ENCODE measurements at regions not wholly inside any gene's neighbourhood (a gene's known extent, or its start where the extent isn't known, plus 50 kb on each side); places are given as distances from the start of the nearest gene placed in this dataset.
"Not testable (repeated sequence)": the region's sequence is repeated elsewhere in the genome, so short reads cannot be mapped to it uniquely, and the experiment has no call there.

DNA sequence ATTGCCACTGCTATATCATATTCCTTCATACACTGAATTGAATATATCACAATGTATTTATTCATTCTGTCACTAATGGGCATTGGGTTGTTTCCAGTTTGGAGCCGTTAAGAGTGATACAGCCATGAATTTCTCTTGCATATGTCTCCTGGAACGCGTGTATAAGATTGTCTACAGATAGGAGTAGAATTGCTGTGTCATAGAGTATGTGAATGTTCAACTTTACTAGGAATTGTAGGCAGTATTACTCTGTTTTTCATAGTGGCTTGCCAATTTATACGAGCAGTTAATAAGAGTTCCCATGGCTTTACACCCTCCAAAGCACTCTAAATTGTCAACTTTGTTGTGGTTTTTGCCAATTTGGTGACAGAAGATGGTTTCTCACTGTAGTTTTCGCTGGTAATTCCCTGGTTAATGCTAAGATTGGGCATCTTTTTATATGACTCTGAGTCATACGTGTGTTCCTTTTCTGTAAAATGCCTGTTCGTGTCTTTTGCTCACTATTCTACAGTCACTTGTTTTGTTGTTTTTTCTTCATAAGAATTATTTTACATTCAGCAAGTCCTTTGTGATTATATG lies 136.1 kb upstream of the LIPC start:
- DNase-seq (ENCODE audit: low read depth) = no peak

DNA sequence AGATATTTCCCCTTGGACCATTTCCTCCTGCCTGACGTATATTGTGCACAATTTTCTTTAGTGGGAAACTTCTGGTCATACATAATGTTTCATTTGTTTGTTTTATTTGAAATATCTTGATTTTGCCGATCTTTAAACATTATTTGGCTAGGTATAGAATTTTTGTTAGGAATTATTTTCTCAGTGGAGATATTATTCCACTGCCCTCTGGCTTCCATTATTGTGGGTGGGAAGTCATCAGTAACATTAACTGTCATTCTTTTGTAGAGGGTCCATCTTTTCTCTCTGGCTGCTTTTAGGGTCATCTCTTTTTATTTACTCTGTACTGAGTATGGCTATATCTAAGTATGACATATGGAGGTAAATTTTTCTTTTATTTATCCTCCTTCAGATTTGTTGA lies 135.5 kb upstream of the LIPC start:
- no peak for DNase-seq (ENCODE audit: low read depth)

- DNase-seq (ENCODE audit: low read depth) = no peak
Measured at GRCh38 chr15:58297639-58298038, 134.2 kb upstream of the LIPC start.

DNA sequence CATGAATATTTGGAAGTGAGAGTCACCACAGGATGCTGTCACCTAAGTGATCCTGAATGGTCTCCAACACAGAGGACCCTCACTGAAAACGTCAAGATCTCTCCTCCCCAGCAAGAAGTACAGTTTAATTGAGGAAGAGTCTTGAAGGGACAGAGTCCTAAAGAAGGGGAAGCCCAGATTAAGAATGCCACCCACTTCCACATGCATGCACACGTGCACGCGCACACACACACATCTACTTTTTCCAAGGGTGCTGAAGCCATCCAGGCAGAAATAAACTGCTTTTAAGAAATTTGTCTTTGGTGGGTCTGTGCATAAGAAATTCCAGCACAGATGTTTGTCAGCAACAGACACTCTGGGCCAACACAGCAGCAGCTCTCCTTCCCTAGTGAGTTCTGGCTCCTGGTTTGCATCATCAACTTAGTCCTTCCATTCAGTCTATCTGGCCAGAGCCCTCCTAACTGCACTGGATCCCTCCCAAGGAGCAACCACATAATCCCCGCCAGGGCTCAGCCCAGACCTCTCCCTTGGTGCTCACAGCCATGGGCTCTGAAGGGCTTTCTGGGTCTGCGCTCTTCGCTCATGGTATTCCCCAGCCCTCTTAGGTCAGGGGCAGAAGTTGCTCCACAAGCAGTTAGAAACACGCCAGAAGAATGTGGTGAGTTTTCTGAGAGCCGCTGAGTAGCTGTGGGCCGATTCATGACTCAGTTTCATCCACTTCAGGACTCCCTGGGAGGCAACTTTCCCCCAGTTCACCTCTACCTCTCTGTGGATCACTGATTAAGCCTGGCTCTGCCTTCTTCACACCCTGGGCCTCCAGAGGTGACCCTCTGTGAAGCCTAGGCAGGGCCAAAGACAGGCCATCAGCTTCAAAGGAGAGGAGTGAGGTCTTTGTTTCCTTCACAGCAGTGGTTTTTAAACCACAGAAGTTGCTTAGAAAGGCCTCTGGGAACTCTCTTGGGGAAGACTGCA lies 132.6 kb upstream of the LIPC start:
- no peak for DNase-seq (ENCODE audit: low read depth)

DNA sequence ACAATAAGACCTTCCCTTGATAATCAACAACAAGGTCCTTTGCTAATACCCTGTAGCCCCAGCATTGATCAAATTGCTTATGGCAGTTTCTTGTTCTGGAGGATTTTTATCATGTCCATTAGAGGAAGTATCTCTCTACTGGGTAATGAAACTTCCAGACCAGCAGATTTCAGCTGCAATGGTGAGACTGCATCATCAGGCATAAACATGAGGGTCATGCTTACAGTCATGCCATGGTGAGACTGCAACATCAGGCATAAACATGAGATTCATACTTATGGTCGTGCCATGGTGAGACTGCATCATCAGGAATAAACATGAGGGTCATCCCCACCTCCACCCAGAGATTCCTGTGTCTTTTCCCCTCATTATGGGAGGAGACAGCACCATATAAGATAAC lies 129.0 kb upstream of the LIPC start:
- DNase-seq (ENCODE audit: low read depth) = no peak

DNA sequence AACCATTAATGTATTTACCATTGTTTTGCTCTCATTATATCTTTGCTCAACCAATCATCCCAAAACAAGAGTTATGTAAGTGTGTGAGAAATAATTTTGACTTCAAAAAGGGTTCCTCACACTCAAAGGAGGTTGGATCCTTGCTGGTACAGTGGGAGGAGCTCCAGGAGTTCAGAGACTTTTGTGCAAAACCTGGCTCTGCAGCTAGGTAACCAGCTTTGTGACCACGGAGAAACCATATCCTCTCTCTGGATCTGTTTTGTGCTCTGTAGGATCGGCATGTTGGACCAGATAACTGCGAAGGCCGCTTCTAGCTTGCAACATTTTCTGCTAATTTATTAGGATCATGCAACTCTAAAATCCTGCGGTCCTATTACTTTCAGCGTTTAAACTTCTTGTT lies 128.6 kb upstream of the LIPC start:
- no peak for DNase-seq (ENCODE audit: low read depth)

GRCh38 chr15:58306591-58307312 lies 125.0 kb upstream of the LIPC start:
- DNase-seq (ENCODE audit: low read depth) = no peak

- no peak for DNase-seq (ENCODE audit: low read depth)
Measured at GRCh38 chr15:58307313-58307961, 124.4 kb upstream of the LIPC start.

GRCh38 chr15:58308742-58309355 lies 122.9 kb upstream of the LIPC start:
- no peak for DNase-seq (ENCODE audit: low read depth)

DNA sequence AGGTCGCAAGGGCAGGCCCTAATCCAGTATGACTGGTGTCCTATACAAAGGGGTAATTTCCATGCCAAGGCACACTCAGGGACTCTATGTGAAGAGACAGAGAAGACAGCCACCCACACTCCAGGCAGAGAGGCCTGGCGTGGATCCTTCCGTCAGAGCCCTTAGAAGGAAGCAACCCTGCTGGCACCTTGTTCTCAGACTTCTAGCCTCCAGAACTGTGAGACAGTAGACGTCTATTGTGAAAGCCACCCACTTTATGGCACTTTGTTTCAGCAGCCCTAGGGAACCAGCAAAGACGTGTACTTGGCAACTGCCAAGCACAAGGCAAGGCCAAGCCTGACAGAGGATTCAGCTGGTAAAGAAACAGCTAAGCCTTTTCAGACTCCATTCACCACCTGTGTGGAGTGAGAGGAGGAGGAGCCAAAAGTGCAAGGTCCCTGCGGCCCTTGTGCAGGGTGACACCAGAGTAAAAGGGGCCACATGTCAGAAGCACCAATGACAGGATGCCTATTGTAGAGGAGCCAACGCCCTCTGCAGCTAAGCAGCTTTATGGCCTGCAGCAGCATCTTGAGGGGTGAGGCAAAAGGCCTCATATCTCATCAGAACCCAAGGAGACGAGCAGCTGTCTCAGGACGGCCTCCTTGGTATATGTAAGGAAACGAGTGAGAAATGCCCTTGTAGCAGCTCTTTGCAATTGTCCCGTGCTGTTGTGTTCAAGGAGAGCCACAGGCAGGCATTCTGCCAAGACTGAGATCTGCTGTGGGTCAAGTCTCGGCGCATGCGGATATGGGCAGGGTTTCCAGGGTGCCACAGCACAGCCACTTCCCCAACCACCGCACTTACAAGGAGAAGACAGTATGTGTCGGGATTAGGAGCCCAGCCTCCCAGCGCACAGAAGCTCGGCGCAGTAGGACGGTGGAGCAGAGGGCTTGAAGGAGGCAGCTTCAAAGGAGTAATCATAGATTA lies 121.5 kb upstream of the LIPC start:
- no peak for DNase-seq (ENCODE audit: low read depth)

DNA sequence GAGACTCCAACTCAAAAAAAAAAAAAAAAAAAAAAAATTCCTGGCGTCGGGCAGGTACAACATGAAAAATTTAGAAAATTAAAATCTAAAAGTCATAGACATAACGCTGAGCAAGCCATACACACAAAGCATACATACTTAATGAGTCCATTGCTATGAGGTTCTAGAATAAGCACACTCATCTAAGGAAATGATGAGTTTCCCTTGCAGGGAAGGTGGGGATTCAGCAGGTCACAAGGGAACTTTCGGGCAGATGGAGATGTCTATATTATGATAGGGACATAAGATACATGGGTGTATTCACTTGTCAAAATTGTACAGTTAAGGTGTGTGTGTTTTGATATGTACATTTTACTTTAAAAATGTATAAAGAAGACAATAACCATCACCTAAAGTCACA lies 120.2 kb upstream of the LIPC start:
- DNase-seq (ENCODE audit: low read depth) = no peak

DNA sequence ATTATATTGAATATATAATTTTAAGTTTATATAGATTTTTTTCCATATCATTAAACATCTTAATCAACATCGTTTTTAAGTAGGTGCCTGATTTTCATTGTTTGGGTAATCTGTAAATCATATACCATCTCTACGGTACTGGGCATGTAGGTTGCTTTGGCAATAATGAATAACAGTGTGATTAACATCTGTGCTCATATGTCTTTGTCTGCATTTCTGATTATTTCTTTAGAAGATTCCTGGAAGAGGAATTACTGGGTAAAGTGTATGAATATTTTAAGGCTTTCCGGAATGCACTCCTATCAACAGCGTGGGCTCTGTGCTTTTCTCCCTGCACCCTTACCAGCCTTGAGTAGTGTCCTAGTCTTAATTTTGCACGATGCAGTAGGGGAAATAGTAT lies 119.8 kb upstream of the LIPC start:
- DNase-seq (ENCODE audit: low read depth) = no peak

- no peak for DNase-seq (ENCODE audit: low read depth)
Measured at GRCh38 chr15:58313304-58313703, 118.5 kb upstream of the LIPC start.

DNA sequence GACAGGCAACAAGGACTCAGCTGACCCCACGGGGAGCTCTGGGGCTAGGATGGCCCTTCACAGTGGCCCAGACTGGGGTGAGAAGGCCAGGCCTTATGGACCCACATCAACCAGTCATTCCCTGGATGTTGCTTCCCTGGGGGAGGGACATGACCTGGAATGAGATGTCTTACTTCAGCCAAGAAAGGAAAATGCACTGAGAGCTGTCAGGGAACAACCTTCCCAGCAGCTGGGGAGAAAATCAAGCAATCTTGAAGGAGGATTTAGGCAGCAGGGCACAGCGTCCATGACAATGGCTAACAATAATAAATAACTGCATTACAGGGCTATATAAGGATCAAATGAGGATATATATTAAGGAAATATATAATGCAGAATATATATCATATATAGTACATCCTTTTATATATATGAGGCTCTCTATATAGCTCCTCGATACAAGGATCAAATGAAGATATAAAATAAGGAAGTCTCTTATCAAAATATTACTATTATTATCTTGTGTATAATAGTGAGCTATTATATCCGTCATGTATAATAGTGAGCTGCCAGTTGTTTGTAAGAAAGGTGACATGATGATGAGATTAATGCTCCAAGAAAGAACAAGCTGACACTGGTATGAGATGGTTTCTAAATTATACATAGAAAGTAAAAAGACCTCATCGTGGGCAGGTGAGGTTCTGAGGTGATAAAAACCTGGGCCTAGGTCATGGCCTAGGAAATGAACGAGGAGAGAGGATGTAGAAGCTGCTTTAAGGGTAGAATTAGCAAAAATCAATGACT lies 117.8 kb upstream of the LIPC start:
- DNase-seq (ENCODE audit: low read depth) = no peak

DNA sequence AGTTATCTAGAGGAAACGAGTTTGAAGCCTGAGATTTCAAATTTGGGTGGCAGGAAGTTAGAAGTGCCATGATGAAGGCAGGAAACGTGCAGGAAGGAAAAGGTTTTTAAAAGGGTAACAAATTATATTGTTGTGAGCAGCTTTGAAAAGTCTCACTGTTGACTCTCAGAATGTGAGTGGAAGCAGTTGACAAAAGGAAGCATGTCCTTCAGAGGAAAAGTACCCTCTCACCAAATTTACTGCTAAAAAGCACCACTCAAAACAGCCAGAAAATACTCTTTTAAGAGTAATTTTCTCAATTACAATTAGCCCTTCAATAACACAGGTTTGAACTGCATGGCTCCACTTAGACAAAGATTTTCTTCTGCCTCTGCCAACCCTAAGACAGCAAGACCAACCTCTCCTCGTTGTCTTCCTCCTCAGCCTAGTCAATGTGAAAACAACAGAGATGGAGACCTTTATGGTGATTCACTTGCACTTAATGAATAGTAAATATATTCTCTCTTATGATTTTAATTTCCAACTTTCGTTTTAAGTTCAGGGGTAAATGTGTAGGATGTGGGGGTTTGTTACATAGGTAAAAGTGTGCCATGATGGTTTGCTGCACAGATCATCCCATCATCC lies 117.1 kb upstream of the LIPC start:
- DNase-seq (ENCODE audit: low read depth) = no peak

DNA sequence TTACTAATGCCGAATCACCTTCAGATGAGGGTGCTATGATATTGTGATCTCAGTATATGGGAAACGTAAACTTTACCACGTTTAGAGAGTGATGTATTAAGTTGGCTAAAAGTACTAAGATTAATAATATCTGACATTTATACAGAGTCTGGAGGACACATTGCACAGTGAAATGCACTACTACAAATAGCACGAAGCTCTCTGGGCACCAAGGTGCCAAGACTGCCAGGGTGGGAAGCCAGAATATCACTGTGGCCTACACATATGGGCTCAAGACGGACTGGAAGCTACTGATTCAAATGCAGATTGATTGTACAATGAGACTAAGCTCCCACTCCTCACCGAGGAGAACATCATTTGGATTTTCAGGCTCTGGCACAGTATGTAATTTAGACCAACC lies 113.3 kb upstream of the LIPC start:
- DNase-seq (ENCODE audit: low read depth) = no peak

GRCh38 chr15:58321034-58321433 lies 110.8 kb upstream of the LIPC start:
- DNase-seq (ENCODE audit: low read depth) = no peak

DNA sequence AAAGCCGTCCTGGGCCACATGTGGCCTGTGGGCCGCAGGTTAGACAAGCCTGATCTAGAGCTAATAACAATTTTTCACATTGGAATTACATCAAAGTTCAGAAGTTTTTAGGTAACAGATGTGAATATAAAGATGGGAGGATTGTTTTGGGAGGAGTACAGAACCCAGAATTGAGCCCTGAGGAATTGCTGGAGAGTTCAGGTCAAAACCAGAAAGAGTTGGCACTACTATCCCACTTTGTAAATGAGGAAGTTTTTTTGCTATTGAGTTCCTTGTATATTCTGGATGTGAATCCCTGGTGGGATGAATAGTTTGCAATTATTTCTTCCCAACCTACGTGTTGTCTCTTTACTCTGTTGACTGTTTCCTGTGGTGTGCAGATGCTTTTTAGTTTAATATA lies 109.5 kb upstream of the LIPC start:
- DNase-seq (ENCODE audit: low read depth) = no peak

DNA sequence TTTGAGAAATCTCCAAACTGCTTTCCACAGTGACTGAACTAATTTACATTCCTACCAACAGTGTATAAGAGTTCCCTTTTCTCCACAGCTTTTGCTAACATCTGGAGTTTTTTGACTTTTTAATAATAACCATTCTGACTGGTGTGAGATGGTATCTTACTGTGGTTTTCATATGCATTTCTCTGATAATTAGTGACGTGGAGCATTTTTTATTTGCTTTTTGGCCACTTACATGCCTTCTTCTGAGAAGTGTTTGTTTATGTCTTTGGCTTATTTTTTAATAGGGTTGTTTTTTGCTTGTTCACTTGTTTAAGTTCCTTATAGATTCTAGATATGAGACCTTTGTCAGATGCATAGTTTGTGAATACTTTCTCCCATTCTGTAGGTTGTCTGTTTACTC lies 108.5 kb upstream of the LIPC start:
- not testable (repeated sequence) for DNase-seq (ENCODE audit: low read depth)

Data from Daoy (cell line).